ENCODE measurements at regions not wholly inside any gene's neighbourhood (a gene's known extent, or its start where the extent isn't known, plus 50 kb on each side); places are given as distances from the start of the nearest gene placed in this dataset.

DNA sequence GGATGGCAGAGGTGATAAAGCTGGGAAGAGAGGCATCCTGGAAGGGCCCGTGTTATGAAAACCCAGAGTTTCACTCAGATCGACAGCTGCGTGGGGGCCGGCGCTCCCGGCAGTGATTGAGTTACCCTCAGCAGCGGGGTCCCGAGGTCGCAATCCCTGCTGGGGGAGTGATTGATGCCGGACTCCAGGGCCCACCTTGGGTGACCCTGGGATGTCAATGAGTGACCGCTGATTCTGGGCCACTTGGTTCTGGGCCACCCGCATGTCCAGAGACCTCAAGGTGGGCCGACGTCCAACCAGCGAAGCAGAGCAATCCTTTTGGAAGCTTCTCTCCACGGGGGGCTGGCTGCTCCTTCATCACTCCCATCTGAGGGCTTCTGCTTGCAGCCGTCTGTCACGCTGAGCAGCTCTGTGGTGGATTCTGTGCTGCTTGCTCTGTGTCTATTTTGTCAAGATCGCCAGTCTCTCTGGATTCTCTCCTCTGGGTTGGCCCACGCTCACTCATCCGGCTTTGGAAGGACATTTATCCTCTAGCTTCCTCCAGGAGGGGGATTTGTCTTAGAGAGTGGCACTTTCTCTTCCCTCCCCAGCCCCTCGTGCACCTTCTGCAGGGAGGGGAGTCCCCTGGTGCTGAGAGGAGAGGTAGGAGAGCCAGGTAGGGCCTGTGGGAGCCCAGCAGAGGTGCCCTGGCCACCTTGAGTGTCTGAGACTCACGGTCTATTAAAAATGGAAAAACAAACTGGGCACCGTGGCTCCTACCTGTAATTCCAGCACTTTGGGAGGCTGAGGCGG, 110.9 kb upstream of the C1orf174 start:
- TF ChIP-seq EZH2 (IDR thresholded peaks at IDR 0.05) (no peak), POLR2AphosphoS5 (IDR thresholded peaks at IDR 0.05; ENCODE audit: borderline replicate concordance, low read depth, low read length) (no peak), FOXP2 (optimal IDR thresholded peaks at IDR 0.05; ENCODE audit: control extremely low read depth, extremely low read length, insufficient read depth) (no peak)
